D341Med (cell line): ENCODE measurements at regions not wholly inside any gene's neighbourhood (a gene's known extent, or its start where the extent isn't known, plus 50 kb on each side); places are given as distances from the start of the nearest gene placed in this dataset.
"Not testable (repeated sequence)": the region's sequence is repeated elsewhere in the genome, so short reads cannot be mapped to it uniquely, and the experiment has no call there.

Source experiments
- DNase-seq: peaks from one replicate; pipeline ENCODE4 v3.0.0; 2012; ENCODE audit warnings: low spot score

DNA sequence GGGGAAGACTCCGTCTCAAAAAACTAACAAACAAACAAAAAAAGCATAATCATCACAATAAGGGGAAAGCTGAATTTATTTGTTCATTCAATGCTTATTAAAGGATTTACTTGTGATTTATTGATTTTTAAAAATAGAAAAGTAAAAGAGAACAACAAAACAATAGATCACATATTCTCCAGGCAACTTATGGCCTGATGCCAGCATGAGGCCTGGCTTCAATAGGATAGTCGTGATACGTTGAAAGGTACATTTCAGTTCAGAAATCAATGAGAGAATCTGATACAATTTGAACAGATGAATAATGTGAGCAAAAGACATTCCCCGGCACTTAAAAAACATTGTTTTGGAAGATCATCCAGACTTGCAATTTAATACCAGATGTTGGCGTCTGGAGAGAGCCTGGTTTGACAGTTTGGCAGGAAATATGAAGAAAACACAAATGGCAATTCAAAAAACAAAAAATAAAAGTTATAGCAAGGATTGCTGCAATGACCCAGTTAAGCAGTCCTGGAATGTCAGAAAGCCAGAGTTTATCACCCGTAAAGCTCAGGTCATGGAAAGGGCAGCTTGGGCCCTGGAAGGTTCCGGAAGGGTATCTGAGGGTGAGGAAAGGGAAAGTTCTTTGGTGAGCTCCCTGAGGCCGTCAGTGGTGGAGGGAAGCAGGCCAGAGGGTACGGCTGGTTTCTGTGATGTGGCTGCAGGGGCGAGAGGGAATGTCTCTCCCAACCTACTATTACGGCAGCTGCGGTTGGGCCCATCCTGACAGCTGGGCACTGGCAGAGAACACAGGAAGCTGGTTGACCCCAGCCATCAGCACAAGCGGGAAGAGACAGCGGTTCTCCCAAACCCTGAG lies 230.2 kb upstream of the HES1 start:
- DNase-seq: no peak

DNA sequence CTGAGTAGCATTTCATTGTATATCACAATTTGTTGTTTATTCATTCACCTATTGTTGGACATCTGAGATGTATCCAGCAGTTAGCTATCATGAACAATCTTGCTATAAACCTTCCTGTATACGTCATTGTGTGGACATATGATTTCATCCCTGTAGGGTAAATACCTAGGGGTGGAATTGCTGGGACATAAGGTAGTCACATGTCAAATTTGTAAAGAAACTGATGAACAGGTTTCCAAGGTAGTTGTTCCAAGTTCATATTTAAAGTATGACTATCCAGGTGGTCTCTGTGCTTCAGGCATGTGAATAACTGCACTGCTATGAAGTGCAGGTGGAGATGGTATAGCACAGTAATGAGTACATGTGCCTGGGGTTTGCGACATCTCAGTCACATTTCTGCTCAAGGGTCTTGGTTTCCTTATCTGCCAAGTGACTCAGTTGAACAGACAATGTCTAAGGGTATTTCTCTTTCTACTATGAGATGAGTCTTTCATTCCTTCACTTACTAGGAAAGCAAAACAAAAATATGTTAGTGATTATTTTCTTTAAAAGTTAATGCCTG lies 229.0 kb upstream of the HES1 start:
- no peak for DNase-seq

GRCh38 chr3:193908181-193908744 lies 227.7 kb upstream of the HES1 start:
- no peak for DNase-seq

- DNase-seq: no peak
Observed at GRCh38 chr3:193909387-193909786, 226.6 kb upstream of the HES1 start.

GRCh38 chr3:193910310-193910709 lies 225.6 kb upstream of the HES1 start:
- DNase-seq: no peak

- no peak for DNase-seq
Observed at GRCh38 chr3:193910886-193911738, 224.8 kb upstream of the HES1 start.

- DNase-seq: no peak
Observed at GRCh38 chr3:193911784-193912340, 224.1 kb upstream of the HES1 start.

DNA sequence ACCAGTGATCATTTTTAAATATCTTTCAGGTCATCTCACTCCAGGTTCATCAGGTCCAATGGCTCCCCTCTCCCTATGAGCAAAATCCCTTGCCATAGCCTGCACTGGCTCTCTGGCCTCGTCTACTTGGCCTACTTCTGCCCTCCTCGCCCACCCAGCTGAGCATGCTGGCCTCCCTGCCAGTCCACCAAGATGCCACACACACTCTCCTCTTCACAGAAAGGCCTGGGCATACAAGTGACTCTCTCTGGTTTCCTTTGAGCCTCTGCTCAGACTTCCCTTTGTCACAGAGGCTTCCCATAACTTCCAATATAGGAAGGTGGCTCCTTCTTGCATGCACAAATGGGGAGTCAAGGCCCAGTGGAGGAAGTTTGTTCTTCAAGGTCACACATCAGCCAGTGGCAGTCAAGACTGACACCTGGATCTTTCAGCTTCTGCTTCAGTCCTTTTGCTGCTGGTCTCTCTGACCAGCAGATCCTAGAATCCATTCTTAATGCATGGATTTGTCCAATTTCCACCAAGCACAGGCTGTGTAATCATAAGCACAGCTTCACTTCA lies 223.2 kb upstream of the HES1 start:
- no peak for DNase-seq

DNA sequence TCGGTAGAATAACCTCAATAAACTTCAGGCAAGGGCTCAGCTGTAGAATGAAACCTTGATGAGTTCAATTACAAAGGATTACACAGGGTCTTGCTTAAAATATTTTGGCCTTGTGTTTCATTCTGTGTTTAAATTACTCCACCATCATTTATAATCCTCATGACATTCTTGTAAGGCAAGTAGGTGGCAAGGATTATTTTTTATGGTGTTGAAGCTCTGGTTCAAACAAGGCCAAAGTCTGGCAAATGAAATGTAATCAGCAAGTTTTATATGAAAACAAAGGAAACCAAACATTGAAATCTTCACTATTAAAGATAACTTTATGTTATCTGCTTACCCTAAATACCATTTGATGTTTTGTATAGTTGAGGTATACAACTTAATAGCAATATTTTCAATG lies 221.3 kb upstream of the HES1 start:
- DNase-seq: no peak

GRCh38 chr3:193915099-193915498 lies 220.8 kb upstream of the HES1 start:
- no peak for DNase-seq

- DNase-seq: no peak
Observed at GRCh38 chr3:193915613-193916012, 220.3 kb upstream of the HES1 start.

DNA sequence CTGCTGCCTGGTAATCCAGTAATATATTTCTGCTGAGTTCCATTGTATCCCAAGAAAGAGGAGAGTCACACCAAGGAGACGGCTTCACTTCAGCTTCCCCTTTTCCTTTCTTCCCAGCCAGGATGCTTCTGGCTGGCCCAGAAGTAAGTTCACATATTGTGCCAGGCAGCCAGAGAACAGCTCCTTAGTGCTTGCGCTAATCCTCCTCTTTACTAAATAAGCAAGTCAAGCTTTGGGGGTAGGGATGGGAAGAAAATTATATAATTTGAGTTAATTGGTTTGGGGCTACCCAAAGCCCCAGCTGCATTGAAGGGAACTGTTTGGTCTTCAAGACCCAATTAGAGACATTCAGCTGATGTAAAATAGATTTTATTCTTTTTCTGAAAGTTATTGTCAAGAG lies 218.8 kb upstream of the HES1 start:
- DNase-seq: no peak

- no peak for DNase-seq
Observed at GRCh38 chr3:193921465-193921864, 214.5 kb upstream of the HES1 start.

GRCh38 chr3:193922034-193922774 lies 213.7 kb upstream of the HES1 start:
- DNase-seq: no peak

DNA sequence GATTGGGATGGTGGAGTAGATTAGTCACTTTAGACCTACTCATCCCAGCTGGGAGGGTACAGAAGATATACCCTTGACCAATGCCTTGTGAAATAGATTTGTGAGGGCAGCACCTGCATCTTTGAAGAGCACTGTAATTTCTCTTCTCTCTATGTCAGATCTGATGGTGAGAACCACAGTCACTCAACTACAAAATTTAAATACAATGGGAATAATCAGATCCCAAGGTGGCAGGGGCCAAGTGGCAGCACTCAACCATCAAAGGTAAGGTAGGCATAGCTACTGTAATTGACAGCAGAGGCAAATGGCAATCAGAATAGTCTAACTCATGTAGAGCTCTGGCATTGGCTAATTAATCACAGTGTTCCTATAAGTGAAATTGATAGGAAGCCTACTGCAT lies 212.0 kb upstream of the HES1 start:
- DNase-seq: not testable (repeated sequence)

DNA sequence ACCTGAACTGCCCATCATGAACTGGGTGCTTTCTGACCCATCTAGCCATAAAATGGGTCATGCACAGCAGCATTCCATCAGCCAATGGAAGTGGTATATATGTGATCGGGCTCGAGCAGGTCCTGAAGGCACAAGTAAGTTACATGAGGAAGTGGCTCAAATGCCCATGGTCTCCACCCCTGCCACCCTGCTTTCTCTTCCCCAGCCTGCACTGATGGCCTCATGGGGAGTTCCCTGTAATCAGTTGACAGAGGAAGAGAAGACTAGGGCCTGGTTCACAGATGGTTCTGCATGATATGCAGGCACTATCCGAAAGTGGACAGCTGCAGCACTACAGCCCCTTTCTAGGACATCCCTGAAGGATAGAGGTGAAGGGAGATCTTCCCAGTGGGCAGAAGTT lies 209.9 kb upstream of the HES1 start:
- DNase-seq: not testable (repeated sequence)

- not testable (repeated sequence) for DNase-seq
Observed at GRCh38 chr3:193927413-193928206, 208.3 kb upstream of the HES1 start.

DNA sequence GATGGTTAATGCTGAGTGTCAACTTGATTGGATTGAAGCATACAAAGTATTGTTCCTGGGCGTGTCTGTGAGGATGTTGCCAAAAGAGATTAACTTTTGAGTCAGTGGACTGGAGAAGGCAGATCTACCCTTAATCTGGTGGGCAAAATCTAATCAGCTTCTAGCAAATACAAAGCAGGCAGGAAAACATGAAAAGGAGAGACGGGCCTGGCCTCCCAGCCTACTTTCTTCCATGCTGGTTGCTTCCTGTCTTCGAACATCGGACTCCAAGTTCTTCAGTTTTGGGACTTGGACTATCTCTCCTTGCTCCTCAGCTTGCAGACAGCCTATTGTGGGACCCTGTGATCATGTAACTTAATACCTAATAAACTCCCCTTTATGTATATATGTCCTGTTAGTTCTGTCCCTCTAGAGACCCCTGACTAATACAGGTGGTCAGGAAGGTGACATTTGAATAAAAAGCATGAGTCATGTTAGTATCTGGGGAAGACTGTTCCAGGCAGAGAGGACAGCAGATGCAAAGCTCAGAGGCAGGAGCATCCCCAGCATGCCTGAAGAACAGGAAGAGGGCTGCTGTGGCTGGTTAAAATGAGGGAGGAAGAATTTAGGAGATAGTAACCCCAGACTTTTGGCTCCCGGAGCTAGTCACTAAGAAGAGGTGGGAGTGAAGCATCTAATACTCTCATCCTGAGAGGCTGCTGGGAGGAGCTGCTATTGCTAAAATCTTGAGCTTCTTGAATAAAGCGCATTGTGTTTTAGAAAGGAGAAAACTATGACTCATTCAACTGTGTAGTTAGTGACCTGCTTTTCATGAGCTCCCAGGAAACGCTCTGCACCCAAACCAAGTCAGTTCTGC lies 207.4 kb upstream of the HES1 start:
- DNase-seq: no peak

GRCh38 chr3:193929373-193929772 lies 206.6 kb upstream of the HES1 start:
- DNase-seq: no peak
